HepG2 (cell line): ENCODE measurements at regions not wholly inside any gene's neighbourhood (a gene's known extent, or its start where the extent isn't known, plus 50 kb on each side); places are given as distances from the start of the nearest gene placed in this dataset.

Experiments
- GMEB1 ChIP-seq: sonication (generic); formaldehyde crosslinking; IDR thresholded peaks from 2 replicates; pipeline ENCODE4 v1.5.1; 2020; ENCODE audit warnings: missing genetic modification reagents, mild to moderate bottlenecking, borderline replicate concordance
- ZBTB43 ChIP-seq: sonication (generic); formaldehyde crosslinking; conservative IDR thresholded peaks from 2 replicates; pipeline ENCODE4 v1.4.0; 2020; ENCODE audit warnings: missing genetic modification reagents
- ZXDC ChIP-seq: sonication (generic); formaldehyde crosslinking; IDR thresholded peaks from 2 replicates; pipeline ENCODE4 v1.5.0; 2020; ENCODE audit warnings: mild to moderate bottlenecking, missing genetic modification reagents
- TF ChIP-seq, protein P1 (sequence below): sonication (generic); formaldehyde crosslinking; IDR thresholded peaks from 2 replicates; pipeline ENCODE4 v1.5.1; 2020; ENCODE audit warnings: missing genetic modification reagents, mild to moderate bottlenecking, borderline replicate concordance

- TF ChIP-seq ZXDC (CRISPR knock-in tag) (no peak), ZBTB43 (CRISPR knock-in tag) (peak; percentile 24; the same call in 1 of the 2 replicates), GMEB1 (no peak)
- TF ChIP-seq, protein P1, sequence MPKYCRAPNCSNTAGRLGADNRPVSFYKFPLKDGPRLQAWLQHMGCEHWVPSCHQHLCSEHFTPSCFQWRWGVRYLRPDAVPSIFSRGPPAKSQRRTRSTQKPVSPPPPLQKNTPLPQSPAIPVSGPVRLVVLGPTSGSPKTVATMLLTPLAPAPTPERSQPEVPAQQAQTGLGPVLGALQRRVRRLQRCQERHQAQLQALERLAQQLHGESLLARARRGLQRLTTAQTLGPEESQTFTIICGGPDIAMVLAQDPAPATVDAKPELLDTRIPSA (CRISPR knock-in tag): no peak
These were observed 325.2 kb downstream of the WDR72 start (continued) for GRCh38 chr15:53434174-53434678.
